Stimulated activated CD4-positive, alpha-beta T cell treated with anti-CD3 and anti-CD28 coated beads, Interleukin-15, amount 100 ng/mL, for 48 hours (primary cell): ENCODE measurements at regions not wholly inside any gene's neighbourhood (a gene's known extent, or its start where the extent isn't known, plus 50 kb on each side); places are given as distances from the start of the nearest gene placed in this dataset.

Experiments
- DNase-seq, 2 donors: peaks; one replicate each; pipeline ENCODE4 v3.0.0-alpha.2; 2020; ENCODE audit warnings: low read depth in 2 of 2

- no peak for DNase-seq
These were observed 131.0 kb upstream of the BRINP1 start for GRCh38 chr9:119500072-119500771.

- DNase-seq, result no peak
These were observed 118.0 kb upstream of the BRINP1 start for GRCh38 chr9:119487118-119487827.

DNA sequence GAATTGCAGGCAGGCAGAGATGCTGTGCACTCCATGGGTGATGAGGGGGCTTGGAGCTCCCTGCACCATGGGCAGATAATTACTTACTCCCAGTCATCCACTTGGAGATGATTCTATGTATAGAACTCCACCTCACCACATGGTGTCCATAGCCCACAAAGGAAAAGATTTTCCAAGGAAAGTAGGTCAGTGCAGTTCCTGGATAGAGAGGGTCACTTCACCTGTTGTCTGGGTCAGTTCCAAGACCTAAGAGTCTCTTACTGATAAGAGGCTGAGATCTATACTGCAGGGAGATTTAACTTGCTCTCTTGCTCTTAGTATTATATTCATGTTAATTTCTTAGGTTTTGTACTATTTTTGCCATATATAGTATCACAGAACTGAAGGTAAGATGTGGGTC lies 113.9 kb upstream of the BRINP1 start:
- DNase-seq, result no peak

- DNase-seq, result no peak
These were observed 108.0 kb upstream of the BRINP1 start for GRCh38 chr9:119477197-119477596.

DNA sequence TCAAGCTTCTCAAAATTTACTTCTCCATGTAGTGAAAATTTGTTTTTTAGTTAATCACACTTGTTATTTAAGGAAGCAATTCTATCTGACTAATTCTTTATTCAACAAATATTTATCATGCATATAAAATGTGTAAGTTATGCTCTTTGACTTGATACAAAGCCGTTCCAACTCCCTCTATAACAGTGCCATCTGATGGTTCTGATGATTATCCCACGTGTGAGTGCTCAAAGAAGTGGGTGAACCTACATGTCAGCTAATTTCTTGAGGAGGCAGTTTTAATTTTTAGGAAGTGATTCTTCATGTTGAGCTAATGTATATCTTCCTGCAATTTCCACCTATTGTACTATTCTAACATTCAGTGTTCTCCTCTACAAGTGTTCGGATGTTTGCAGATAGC lies 88.8 kb upstream of the BRINP1 start:
- no peak for DNase-seq

DNA sequence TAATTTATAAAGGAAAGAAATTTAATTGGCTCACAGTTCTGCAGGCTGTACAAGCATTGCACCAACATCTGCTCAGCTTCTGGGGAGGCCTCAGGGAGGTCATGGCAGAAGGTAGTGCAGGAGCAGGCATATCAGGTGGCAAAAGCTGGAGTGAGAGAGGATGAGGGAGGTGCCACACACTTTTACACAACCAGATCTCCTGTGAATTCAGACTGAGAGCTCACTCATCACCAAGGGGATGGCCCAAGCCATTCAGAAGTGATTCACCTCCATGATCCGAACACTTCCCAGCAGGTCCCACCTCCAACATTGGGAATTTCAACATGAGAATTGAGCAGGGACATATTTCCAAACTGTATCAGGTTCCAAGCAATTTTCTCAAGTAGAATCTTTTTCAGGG lies 84.7 kb upstream of the BRINP1 start:
- no peak for DNase-seq

GRCh38 chr9:119453490-119453911 lies 84.3 kb upstream of the BRINP1 start:
- no peak for DNase-seq

DNA sequence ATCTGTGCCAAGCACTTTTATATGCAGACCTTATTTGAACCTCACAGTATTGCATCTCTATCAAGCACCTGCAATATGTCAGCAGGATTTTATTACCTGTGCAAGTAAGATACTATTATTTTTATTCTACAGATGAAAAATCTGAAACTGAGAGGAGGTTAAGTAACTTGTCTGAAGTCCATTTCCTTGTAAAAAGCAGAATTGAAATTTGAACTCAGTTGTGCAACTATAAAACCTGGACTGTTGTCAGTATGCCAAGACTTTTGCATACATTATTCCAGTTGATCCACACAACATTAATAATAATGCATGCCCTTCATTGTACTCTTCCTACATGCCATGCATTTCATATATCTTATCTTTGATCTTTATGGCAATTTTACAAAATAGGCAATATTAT lies 82.2 kb upstream of the BRINP1 start:
- no peak for DNase-seq

GRCh38 chr9:119443179-119443578 lies 73.9 kb upstream of the BRINP1 start:
- no peak for DNase-seq

DNA sequence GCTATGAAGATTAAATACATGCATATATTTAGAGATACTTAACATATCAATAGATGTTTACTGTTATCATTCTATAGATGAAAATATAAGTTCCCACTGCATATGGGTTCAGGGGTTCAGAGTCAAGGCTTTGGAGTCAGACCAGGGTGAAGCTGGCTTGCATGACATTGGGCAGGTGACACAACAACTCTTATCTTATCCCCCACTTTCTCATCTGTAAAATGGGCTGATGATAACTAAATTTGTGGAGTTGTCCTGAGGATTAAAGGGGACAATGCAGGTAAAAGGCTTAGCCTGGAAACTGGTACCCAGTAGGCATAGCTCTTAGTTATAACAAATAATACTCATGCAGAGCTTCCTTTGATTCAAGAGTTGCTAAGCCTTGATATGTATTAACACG lies 72.6 kb upstream of the BRINP1 start:
- no peak for DNase-seq

DNA sequence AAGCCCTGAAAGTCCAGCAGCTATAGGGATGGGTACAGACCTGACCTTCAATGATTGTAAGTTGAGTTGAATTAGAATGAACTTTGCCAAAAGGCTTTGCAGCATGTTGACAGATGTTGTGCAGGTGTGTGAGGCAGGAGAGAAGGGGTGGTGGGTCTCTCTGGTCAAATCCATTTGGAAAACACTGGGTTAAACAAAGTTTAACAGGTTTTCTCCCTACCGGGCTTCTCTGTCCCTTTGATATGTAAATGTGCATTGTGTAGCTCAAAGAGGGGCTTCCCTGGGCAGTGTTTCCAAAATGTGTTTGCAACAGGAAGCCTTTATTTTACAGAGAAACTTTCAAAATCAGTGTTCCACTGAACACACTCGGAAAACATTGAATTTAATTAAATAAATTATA lies 72.1 kb upstream of the BRINP1 start:
- no peak for DNase-seq

- no peak for DNase-seq
These were observed 67.0 kb upstream of the BRINP1 start for GRCh38 chr9:119436261-119436660.

DNA sequence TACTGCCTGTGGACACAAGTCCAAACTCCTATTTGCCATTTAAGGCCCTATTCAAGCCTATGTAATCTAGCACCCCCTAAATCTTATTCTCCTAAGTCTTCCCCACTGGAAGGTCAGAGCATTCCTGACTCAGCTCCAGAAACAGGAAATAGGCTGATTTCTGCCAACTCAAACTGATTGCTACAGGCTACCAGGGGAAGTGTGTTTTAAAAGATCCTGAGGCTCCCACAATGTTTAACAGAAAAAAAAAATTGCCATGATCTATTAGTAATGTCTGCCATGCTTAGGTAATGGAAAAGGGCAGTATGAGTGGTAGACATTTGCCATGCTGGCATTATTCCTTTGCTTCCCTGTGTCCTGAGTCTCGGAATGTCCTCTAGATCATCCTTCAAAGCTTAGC lies 65.8 kb upstream of the BRINP1 start:
- DNase-seq, result no peak

DNA sequence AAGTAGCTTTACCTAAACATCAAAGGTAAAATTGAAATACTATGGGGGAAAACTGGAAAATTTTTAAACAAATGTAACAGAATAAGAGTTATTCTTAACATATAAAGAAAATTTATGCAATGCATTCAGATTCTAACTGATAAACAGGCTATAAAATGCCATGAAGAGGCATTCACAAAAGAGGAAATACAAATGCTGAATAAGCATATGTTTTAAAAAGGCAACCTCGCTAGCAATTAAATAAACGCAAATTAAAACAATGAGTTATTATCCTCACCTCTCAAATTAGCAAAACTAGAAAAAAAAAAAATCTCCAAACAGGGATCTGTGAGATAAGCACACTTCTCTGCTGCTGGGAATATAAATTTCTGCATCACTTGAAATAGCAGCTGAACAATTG lies 63.2 kb upstream of the BRINP1 start:
- no peak for DNase-seq

DNA sequence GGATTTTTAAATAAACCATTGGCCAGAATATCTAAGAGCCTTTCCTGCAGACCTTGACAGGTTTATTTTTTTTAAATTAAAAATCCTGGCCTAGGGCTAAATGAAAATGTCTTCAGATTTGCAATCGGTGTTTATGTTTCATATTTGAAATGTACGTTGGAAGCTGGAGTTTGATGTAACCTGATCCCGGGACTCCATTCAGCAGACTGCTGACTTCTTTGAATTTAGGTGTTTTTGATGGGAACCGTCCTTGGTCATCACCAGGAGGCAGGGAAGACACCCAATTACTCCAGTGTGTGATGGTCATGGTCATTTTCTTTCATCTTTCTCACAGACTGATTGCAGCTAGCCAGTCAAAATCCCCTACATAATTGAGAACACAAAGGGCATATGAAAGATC lies 60.1 kb upstream of the BRINP1 start:
- DNase-seq, result no peak

DNA sequence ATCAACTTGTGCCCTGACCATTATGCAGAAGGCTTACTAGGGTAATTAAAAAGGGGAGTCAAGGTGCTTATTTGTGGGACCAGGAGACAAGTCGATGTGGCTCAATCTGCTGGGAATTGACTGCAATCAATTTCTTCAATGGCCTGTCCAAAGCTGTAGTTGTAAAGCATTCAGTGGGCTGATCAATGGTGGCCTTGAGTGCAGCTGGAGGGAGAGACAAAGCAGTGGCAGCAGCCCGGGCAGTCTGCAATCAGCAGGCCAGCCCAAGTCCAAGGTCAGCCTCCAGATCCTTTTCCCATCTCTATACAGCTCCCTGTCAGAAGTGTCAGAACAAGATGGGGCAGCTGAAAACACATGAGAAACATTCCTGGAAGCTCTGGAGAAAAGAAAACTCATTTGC lies 51.0 kb upstream of the BRINP1 start:
- no peak for DNase-seq
